Left lung (tissue), 4 donors: ENCODE measurements at regions not wholly inside any gene's neighbourhood (a gene's known extent, or its start where the extent isn't known, plus 50 kb on each side); places are given as distances from the start of the nearest gene placed in this dataset.

ENCODE experiments used
- ATAC-seq: fragments of 200-7000 bp; cut with Tn5 transposase; one replicate; pipeline ENCODE4 v1.9.1; 2020; ENCODE audit warnings: moderate library complexity
- DNase-seq, 4 donors: peaks; one replicate each; pipeline ENCODE4 v3.0.0-alpha.2; 2013 to 2020
- H3K27ac ChIP-seq, 2 donors: fragments of 200-600 bp; sonication (generic) in 1 of 2; one replicate each; pipeline versions ENCODE4 v1.5.0 to v1.8.0; 2020 to 2021
- H3K27me3 ChIP-seq, 2 donors: fragments of 200-600 bp; sonication (generic) in 1 of 2; one replicate each; pipeline versions ENCODE4 v1.5.0 to v1.8.0; 2020 to 2021
- H3K36me3 ChIP-seq, 2 donors: fragments of 200-600 bp; sonication (generic) in 1 of 2; one replicate each; pipeline versions ENCODE4 v1.5.0 to v1.8.0; 2020 to 2021
- H3K4me1 ChIP-seq, 2 donors: fragments of 200-600 bp; one replicate each; pipeline ENCODE4 v1.8.0; 2021
- H3K4me3 ChIP-seq, 2 donors: fragments of 200-600 bp; sonication (generic) in 1 of 2; one replicate each; pipeline versions ENCODE4 v1.5.0 to v1.8.0; 2020 to 2021; ENCODE audit warnings: mild to moderate bottlenecking in 1 of 2
- H3K9me3 ChIP-seq, 2 donors: fragments of 200-600 bp; sonication (generic) in 1 of 2; one replicate each; pipeline versions ENCODE4 v1.5.0 to v1.8.0; 2020 to 2021
- CTCF ChIP-seq, 2 donors: fragments of 200-600 bp; sonication (generic) in 1 of 2; IDR thresholded peaks; one replicate each; pipeline versions ENCODE4 v1.5.0 to v1.8.0; 2021; ENCODE audit warnings: antibody characterized with exemption in 2 of 2
- intact Hi-C, 2 donors: fragments of 100-400 bp; cut with DNase I; formaldehyde crosslinking; loops; one replicate each; pipeline versions ENCODE4 v1.11.2 to v1.14.2; 2022
- donor health status: DM: no; HTN: yes; CAD: no.
- donor health status: DM: no; HTN: no; CAD: no.

- intact Hi-C loops: no loop called here
- TF ChIP-seq CTCF (IDR thresholded peaks at IDR 0.05): no peak
- peaks cover 0 to under 1% of the 10 kb centered on the region in 2 donors for H3K9me3 ChIP-seq
- ATAC-seq (no peak), DNase-seq (peak in 1 of 4 donors; percentile 49)
- no peak overlapping the region for H3K4me3 ChIP-seq
- peaks cover 0 to 34% of the 10 kb centered on the region in 2 donors for H3K27me3 ChIP-seq
- H3K4me1 ChIP-seq: no peaks in the 10 kb centered on the region
- H3K36me3 ChIP-seq: no peaks in the 10 kb centered on the region
- H3K27ac ChIP-seq: no peak overlapping the region
Measured at GRCh38 chr14:104375551-104376201, 203.9 kb upstream of the C14orf180 start.

- H3K36me3 ChIP-seq: no peaks in the 10 kb centered on the region
Measured at GRCh38 chr14:104376202-104377140, 203.1 kb upstream of the C14orf180 start.

GRCh38 chr14:104377256-104377655, 202.3 kb upstream of the C14orf180 start:
- Histone ChIP-seq H3K27ac (no peak overlapping the region), H3K9me3 (peaks cover 0 to 12% of the 10 kb centered on the region in 2 donors), H3K36me3 (no peaks in the 10 kb centered on the region), H3K4me3 (no peak overlapping the region), H3K4me1 (no peaks in the 10 kb centered on the region), H3K27me3 (peaks cover 0 to 26% of the 10 kb centered on the region in 2 donors)
- ATAC-seq (no peak), DNase-seq (peak in 1 of 4 donors; percentile 43)
- TF ChIP-seq CTCF (IDR thresholded peaks at IDR 0.05): no peak
- intact Hi-C loops: no loop called here

More at GRCh38 chr14:104376202-104377140, 203.1 kb upstream of the C14orf180 start:
- no peak overlapping the region for H3K4me3 ChIP-seq
- intact Hi-C loops: no loop called here
- TF ChIP-seq CTCF (IDR thresholded peaks at IDR 0.05): no peak
- H3K9me3 ChIP-seq: peaks cover 0 to 7% of the 10 kb centered on the region in 2 donors
- H3K27me3 ChIP-seq: peaks cover 0 to 28% of the 10 kb centered on the region in 2 donors
- H3K4me1 ChIP-seq: no peaks in the 10 kb centered on the region
- H3K27ac ChIP-seq: no peak overlapping the region
- peak in 1 of 4 donors; percentile 57 for DNase-seq
- no peak for ATAC-seq

GRCh38 chr14:104378698-104379113, 200.9 kb upstream of the C14orf180 start:
- intact Hi-C loops: no loop called here
- no peak overlapping the region for H3K27ac ChIP-seq

More at GRCh38 chr14:104378698-104379113, 200.9 kb upstream of the C14orf180 start:
- Histone ChIP-seq H3K36me3 (no peaks in the 10 kb centered on the region), H3K27me3 (peaks cover 0 to 26% of the 10 kb centered on the region in 2 donors), H3K4me1 (no peaks in the 10 kb centered on the region), H3K9me3 (peaks cover 0 to 12% of the 10 kb centered on the region in 2 donors), H3K4me3 (no peak overlapping the region)
- DNase-seq (peak in 1 of 4 donors; percentile 36), ATAC-seq (no peak)
- no peak for TF ChIP-seq CTCF (IDR thresholded peaks at IDR 0.05)
